ENCODE measurements at regions not wholly inside any gene's neighbourhood (a gene's known extent, or its start where the extent isn't known, plus 50 kb on each side); places are given as distances from the start of the nearest gene placed in this dataset.
"Not testable (repeated sequence)": the region's sequence is repeated elsewhere in the genome, so short reads cannot be mapped to it uniquely, and the experiment has no call there.

- TF ChIP-seq POLR2A, CTCF (IDR thresholded peaks at IDR 0.05): not testable (repeated sequence)
Measured at GRCh38 chr5:34243802-34244201, 200.8 kb upstream of the C1QTNF3 start.

Measured in ovary (tissue), 3 donors.